Left kidney (tissue), 1 donor: ENCODE measurements at regions not wholly inside any gene's neighbourhood (a gene's known extent, or its start where the extent isn't known, plus 50 kb on each side); places are given as distances from the start of the nearest gene placed in this dataset.
"Not testable (repeated sequence)": the region's sequence is repeated elsewhere in the genome, so short reads cannot be mapped to it uniquely, and the experiment has no call there.

Source experiments
- DNase-seq: peaks from one replicate; pipeline ENCODE4 v3.0.0-alpha.2; 2013

GRCh38 chr2:21700644-21701043 lies 576.9 kb downstream of the TDRD15 start:
- no peak for DNase-seq

- no peak for DNase-seq
Observed at GRCh38 chr2:21710031-21710430, 586.3 kb downstream of the TDRD15 start.

GRCh38 chr2:21710496-21710895 lies 586.7 kb downstream of the TDRD15 start:
- no peak for DNase-seq

- DNase-seq: no peak
Observed at GRCh38 chr2:21715887-21716286, 592.1 kb downstream of the TDRD15 start.

GRCh38 chr2:21727101-21727500 lies 603.3 kb downstream of the TDRD15 start:
- DNase-seq: no peak

GRCh38 chr2:21728133-21728532 lies 604.4 kb downstream of the TDRD15 start:
- DNase-seq: no peak

- DNase-seq: peak; percentile 29
Observed at GRCh38 chr2:21730141-21730540, 606.4 kb downstream of the TDRD15 start.

GRCh38 chr2:21740484-21740883 lies 616.7 kb downstream of the TDRD15 start:
- DNase-seq: no peak

GRCh38 chr2:21746499-21746898 lies 622.7 kb downstream of the TDRD15 start:
- no peak for DNase-seq

- no peak for DNase-seq
Observed at GRCh38 chr2:21748501-21748900, 624.7 kb downstream of the TDRD15 start.

- DNase-seq: no peak
Observed at GRCh38 chr2:21754164-21754788, 630.5 kb downstream of the TDRD15 start.

- no peak for DNase-seq
Observed at GRCh38 chr2:21757805-21758430, 634.1 kb downstream of the TDRD15 start.

- no peak for DNase-seq
Observed at GRCh38 chr2:21759819-21760218, 636.1 kb downstream of the TDRD15 start.

GRCh38 chr2:21761361-21761760 lies 637.6 kb downstream of the TDRD15 start:
- DNase-seq: no peak

GRCh38 chr2:21763501-21763900 lies 639.7 kb downstream of the TDRD15 start:
- DNase-seq: no peak

GRCh38 chr2:21770787-21771186 lies 647.0 kb downstream of the TDRD15 start:
- no peak for DNase-seq

- no peak for DNase-seq
Observed at GRCh38 chr2:21772624-21773023, 648.9 kb downstream of the TDRD15 start.

- no peak for DNase-seq
Observed at GRCh38 chr2:21773168-21773567, 649.4 kb downstream of the TDRD15 start.

GRCh38 chr2:21774691-21775368 lies 651.1 kb downstream of the TDRD15 start:
- DNase-seq: no peak

GRCh38 chr2:21779786-21780185 lies 656.0 kb downstream of the TDRD15 start:
- DNase-seq: no peak

GRCh38 chr2:21781962-21782361 lies 658.2 kb downstream of the TDRD15 start:
- DNase-seq: no peak

- DNase-seq: no peak
Observed at GRCh38 chr2:21782866-21783265, 659.1 kb downstream of the TDRD15 start.

GRCh38 chr2:21787941-21788340 lies 664.2 kb downstream of the TDRD15 start:
- DNase-seq: no peak

- DNase-seq: not testable (repeated sequence)
Observed at GRCh38 chr2:21790311-21790710, 666.5 kb downstream of the TDRD15 start.
